HG03432 (cell line): ENCODE measurements at regions not wholly inside any gene's neighbourhood (a gene's known extent, or its start where the extent isn't known, plus 50 kb on each side); places are given as distances from the start of the nearest gene placed in this dataset.
"Not testable (repeated sequence)": the region's sequence is repeated elsewhere in the genome, so short reads cannot be mapped to it uniquely, and the experiment has no call there.

ENCODE experiments used
- ATAC-seq: cut with Tn5 transposase; IDR thresholded peaks from one replicate; pipeline ENCODE4 v1.9.1; 2021; ENCODE audit warnings: mild to moderate bottlenecking, moderate library complexity; ENCODE audit not compliant: unreplicated experiment

DNA sequence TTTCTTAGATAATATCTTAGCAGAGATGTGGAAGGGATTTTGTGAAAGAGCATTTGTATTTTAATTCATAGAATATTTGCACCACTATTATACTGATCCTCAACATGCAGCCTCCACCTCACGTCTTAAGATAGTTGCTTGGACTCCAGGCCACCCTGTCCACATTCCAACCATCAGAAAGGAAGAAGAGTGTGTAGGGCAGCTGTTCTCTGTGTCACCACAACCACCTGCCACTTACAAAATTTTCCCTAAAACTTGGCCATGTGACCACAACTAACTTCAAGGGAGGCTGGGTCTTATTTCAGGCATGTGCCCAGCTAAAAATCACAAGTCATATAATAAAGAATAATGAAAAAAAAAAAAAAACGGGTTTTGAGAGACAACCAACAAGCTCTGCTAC is 528.1 kb downstream of the RAB28 start:
- no peak for ATAC-seq

DNA sequence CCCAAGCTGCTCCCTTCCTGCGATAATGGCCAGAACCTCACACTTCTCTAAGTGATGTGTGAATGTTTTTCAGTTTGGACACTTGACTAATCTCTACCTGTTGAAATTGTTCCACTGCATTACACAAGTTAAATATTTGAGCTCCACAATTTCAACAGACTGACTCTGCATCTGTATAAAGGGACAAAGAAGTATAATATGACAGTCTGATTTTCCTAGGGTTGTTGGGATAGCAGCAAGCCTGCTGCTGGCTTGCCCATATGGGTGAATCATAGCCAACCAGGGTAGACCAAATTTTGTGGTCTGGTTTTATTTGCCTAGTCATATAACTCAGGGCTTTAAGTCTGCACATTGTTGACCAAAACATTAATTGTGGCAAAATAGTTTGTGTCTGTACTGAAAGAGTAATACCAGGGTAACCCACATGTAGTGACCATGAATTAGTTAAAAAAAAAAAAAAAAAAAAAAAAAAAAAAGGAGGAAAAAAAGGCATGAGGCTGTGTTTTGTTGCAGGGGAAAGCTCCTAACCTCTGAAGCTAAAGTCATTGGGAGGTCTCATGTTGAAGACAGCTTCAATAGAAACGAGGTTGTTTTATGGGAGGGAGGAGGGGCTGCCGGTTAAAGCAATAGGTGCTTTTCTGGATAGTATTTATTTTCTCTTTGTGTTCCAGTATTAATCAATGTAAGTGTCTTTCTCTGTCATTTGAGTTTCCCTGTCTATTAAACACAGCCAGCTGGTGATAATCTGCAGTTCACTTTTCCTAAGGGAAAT is 534.2 kb downstream of the RAB28 start:
- no peak for ATAC-seq

DNA sequence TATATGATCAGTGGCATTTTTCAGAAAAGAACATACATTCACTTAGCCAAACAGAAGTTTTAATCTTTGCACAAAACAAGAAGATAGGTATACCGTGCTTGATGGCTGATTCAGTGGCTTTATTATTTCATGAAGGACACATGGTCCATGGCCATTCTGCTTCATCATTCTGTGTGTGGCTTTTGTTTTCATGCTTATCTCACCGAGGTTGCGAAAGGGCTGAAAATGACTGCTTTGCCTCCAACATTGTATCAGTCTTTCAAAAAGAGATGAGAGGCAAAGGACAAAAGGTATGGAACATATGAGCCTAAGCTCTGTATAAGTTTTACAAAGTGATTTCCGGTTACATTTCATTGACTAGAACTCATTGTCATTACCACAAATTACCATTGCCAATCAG is 541.1 kb downstream of the RAB28 start:
- ATAC-seq: no peak

DNA sequence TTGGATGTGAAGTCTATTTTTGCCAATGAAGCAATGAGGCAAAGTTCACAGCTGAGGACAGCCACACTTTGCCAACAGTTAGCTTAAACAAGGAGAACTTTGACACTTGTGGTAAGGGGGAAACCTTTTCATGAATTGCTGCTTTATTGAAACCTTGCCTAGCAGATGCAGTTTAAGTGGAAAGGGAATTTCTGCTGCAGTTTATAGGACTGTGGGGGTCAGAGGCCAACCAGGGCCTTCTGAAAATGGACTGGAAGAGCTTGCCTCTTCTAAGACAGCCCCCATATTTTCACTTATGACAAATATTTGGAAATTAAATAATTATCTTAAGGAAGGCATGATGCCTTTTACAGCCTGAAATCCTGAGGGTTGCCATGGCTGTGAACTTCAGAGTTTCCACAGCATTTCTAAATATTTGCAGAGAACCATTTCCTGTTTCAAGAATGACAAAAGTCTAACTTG is 550.3 kb downstream of the RAB28 start:
- ATAC-seq: no peak

DNA sequence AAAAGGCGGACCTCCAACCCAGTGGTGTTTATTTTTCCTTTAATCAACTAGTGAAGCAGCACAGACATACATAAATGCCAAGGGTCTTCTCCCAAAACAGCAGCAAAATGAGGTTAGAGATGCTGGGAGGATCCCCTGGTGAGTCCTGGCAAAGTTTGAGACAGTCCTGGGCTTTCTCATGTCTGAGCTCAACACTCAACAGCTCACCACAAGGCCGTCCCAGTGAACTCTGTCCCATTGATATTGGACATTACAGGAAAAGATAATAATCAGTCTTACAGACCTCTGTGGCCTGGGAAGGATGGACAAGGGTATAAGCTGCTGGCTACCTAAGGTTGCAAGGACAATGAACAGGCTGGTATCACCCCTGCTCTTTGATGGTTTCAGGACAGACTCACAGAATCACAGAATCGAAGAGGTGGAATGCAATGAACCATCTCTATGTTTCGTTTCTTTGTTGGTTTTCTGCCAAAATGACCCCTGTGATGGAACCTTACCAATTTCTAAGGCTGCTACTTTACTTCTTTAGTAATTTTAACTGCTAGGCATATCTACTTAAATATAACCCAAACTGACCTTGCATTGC is 551.8 kb downstream of the RAB28 start:
- ATAC-seq: no peak

DNA sequence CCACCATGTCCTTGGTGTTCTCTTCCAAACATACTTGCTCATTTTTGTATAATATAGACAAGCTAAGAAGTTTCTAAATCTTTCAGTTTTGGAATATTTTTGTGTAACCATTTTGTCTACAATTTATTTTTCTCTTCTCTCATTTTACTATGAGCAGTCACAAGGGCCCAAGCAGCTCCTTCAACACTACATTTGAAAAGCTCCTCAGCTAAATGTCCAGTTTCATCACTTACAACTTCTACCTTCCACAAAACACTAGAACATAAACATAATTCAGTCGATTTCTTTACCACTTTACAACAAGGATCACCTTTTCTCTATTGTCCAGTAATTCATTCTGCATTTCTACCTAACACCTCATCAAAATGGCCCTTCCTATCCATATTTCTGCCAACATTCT is 554.4 kb downstream of the RAB28 start:
- ATAC-seq: no peak

DNA sequence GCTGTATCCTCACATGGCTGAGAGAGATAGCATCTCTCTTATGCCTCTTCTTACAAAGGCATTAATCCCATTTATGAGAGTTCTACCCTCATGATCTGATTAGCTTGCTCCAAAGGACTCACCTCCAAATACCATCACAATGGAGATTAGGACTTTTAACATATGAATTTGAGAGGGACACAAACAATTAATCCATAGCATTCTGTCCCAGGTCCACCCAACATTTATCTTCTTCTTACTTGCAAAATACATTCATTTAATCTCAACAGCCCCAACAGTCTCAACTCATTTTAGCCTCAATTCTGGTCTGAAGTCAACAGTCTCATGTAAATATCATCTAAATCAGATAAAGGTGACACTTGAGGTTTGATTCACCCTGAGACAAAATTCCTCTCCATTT is 555.4 kb downstream of the RAB28 start:
- no peak for ATAC-seq

DNA sequence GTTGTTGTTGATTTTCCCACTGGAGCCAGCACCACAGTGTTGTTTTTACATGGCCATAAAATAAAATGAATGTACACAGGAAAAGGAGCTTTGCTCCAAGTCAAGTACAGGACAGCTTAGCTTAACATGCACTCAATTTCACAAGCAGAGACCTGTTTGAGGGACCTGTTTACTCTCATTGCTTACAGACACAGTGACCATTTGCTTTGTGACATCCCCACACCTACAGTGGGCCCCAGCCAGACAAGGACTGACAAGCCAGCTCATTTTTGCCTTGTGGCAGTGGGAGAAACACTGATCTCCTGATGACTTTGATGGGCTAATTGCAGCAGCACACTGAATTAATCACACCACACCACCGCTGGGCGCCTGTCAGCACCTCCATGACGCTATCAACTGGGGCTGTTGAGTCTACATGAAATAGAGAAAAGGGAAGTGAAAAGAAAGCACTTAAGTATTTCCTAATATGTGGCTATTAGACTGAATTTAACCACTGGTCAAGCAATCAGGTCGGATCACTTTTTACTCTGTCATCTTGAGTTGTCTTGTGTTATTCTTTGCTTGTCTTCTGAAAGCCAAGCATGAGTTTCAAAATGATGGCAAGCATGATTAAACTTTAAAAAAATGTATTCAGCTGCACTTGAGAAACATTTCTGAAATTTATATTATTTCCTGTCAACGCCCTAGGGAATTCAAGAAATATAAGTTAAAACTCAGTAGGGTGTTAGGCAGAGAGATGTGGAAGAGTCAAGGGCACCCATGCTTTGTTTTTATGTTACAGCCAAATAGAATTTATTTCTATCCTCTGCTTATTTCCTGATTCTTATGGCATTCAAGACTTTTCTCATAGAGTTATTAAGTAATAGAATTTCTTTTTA is 557.7 kb downstream of the RAB28 start:
- ATAC-seq: peak; percentile 84

DNA sequence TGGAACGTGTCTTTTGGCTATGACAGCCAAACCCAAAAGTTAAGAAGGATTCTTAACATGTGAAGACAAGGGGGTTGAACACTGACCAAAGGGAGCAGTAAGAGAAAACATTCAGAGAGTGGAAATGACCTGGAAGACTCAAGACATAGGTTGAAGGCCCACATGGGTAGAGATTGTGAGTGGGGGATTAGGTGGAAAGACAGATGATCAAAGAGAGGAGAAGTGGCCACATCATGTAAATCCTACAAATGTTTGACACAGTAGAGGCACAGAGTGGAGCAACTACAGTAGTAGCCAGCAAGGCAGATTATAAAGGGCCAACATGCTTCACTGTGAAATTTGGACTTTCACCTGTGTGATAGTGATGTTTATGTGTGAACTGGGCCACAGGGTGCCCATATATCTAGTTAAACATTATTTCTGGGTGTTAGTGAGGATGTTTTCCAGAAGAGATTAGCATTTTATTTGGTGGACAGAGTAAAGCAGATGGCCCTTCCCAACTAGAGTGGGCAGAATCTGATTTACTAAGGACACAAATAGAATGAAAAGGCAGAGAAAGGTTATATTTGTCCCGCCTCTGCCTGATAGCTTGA is 559.3 kb downstream of the RAB28 start:
- ATAC-seq: no peak

DNA sequence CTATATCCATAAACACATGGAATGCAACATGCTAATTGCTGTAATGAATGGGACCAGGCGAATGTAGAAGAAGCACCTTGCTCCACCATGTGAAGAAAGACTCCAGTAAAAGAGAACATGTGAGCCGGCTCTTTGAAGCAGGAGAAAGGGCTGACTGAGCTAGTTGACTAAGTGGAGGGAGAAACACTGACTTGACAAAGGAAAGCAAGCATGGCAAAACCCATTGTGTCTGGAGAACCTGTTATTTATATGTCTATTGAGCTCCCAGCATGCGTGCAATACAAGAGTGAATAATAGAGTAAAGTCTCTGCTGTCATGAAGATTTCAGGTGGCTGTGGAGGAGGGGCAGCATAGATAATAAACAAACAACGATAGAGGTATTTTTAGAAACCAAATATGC is 559.9 kb downstream of the RAB28 start:
- no peak for ATAC-seq

DNA sequence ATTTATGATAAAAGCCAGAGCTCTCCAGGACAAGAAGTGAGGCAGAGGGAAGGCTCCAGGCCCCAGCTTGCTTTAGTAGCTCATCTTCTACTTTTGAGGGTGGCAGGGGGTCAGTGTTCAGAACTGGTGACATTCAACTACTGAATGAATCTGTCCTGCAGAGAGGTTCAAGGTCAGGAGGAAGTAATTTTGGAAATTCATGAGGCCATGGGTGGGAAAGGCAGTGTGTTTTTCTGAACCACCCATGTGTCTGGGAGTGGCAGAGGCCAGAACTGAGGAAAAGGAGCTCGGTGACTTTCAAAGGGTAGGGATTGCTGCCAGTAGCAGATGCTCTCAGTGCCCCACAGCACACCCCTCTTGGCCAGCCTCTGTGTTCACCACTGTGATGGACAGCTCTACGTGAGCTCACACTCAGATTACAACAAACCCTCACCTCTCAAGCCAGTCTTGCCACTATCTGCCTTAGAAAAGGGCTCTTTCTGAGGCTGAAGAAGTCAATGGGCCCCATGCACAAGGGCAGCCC is 571.2 kb downstream of the RAB28 start:
- no peak for ATAC-seq

DNA sequence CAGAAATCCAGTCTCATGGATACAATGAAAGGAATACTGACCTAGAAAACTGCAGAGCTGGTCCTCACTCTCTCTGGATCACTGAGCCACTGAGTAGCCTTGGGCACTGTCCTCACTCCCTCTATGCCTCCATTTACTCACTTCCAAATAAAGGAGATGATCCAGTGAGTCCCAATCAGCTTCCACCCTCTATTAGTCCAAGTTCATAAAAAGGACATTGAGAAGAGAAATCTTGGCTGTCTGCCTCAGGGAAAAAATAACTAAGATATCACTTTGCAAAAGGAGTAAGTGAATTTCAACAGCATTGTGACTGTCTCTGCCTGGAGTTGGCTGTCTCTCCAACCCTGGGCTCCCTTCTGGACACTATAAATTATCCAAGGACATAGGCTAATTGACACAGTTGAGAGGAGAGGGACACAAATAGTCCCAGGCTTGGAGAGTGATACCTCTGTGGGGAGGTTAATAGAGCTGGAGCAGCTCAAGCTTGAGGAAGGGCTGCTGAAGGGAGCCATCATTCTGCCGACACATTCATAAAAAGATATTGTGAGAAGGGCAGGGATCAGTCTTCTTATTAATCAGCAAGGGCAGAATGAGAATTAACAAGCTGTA is 572.3 kb downstream of the RAB28 start:
- ATAC-seq: no peak

DNA sequence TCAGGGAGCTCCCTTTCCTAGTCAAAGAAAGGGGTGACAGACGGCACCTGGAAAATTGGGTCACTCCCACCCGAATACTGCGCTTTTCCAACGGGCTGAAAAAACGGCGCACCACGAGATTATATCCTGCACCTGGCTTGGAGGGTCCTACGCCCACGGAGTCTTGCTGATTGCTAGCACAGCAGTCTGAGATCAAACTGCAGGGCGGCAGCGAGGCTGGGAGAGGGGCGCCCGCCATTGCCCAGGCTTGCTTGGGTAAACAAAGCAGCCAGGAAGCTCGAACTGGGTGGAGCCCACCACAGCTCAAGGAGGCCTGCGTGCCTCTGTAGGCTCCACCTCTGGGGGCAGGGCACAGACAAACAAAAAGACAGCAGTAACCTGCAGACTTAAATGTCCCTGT is 580.5 kb downstream of the RAB28 start:
- ATAC-seq: not testable (repeated sequence)

DNA sequence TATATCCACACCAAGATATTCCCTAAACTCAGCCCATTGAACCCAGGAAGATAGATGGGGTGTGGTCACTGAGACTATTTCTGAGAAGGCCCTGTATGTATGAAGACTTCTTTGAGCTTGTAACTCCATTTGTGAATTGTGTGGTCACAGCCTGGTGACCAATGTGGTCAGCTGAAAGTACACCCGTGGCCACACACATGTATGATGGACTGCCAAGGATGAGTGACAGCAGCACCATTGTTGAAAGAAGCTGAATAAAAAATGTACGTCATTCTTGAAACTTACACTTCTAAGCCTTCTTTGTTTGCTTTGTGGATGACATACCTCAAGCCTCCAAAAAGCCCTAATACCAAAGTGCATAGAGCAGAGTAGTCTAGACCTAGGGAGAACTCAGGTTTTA is 581.4 kb downstream of the RAB28 start:
- no peak for ATAC-seq

DNA sequence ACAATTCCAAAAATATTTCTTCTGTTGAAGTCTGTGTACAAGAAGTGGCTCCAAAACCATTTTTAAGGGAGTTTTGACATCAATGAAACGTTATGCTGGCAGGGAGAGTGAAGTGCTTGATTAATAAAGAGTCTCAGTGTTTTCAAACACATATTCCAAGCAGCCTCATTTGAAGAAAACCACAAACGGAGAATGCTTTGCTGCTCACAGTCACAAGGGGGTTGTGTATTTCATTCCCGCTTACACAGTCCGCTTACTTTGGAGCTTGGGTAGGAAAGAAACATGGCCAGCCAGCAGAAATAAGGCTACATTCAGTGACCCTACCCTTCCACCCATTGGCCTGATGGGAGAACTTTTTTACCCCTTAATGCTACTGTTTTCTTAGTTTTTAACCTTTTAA is 586.2 kb downstream of the RAB28 start:
- ATAC-seq: no peak

DNA sequence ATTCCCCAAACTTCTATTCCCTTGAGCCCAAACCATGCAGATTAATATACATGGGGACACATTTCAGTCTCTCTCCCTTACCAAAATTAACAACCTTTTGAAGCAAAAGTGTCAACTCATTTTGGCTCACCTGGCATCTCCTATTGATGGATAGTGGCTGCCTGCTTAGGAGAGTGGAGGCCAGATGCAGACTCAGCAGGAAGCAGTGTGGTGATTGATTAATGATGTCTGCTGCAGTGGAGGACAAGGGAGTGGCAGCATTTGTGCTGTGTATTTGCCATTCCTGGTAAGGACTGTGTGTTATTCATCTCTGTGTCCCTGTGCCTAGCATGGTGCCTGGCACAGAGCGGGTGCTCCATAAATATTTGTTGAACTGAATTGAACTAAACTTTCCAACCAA is 590.1 kb downstream of the RAB28 start:
- ATAC-seq: no peak

DNA sequence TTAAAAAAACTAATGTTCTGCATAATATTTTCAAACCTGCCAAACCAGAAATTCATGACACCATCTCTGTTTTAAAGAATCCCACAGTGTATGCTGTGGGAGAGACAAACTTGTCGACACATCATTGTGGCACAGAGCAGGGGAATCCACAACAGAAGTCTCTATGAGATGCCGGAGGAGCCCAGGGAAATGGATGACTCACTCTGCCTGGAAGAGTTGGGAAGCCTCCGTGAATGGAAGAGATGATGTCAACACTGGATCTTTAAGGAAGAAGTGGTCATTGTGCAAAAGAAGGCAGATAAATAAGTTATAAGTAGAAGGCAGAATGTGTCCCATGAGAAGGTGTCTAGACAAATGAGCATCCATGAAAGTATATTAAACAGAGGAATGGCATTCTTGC is 595.1 kb downstream of the RAB28 start:
- ATAC-seq: no peak

DNA sequence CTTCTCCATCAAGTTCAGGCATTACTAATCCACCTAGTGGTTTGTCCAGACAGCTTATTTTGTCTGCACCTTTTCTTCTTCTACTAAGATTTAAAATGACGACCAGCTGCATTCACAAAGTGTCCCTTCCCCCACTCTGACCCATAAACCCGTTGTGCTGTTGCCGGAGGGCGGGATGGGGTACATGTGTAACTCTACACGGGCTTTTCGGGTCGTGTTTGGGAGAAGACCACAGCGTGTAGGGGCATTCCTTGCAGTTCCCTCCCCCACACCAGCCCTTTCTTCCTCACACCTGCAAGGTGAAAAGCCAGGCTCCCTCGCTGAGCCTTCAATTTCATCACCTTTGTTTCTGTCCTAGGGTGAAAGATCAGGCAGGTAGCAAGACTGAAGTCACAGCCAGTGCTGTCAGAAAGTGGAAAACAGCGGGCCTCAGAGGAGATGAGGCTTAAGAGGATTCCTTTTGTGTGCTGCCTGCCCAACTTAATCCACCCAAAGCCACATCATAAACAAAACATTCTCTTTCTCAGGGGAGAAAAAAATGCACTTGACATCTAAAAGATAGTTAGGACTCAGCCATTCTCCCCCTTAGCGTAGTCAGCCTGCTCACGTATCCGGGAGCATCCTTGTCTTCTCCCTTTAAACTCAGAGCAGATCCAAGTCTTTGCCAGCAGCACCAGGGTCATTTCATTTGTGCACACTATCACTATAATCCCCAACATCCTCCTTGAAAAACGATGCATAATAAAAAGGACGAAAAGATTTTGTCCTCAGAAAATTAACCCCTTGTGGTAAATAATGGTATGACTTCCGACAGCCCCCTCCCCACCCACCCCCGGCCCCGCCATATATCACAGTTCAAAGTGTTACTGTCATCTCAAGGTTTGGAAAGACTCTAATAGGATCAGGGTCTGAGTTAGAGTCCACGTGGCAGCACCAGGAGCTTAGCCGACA is 599.0 kb downstream of the RAB28 start:
- ATAC-seq: no peak

DNA sequence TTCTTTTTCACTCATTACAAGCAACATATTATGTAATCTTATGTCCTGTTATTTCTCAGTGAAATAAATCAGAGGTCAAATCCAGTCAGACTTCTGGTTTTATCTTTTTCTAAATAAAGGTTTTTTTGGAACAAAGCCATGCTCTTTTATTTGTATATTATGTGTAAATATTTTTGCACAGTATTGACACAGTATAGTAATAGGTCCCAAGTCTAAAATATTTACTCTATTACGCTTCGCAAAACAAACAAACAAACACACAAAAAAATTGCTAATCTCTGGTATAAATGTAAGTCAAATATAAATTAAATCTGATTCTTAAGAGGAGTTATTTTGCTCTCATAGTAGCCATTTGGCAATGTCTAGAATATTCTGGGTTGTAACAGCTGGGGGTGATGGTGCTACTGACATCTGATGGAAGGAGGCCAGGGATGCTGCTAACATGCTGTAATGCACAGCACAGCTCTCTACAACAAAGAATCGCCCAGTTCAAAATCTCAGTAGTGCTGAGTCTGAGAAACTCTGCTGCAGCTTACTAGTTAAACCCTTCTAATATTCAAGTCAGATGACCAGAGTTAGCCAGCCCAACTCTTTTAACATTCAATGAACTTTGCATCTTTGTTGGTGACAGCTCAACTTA is 602.1 kb downstream of the RAB28 start:
- ATAC-seq: no peak
